Stimulated activated CD4-positive, alpha-beta T cell treated with anti-CD3 and anti-CD28 coated beads, Interleukin-4, amount 100 ng/mL, for 48 hours (primary cell): ENCODE measurements at regions not wholly inside any gene's neighbourhood (a gene's known extent, or its start where the extent isn't known, plus 50 kb on each side); places are given as distances from the start of the nearest gene placed in this dataset.

ENCODE experiments used
- DNase-seq, 2 donors: peaks; one replicate each; pipeline ENCODE4 v3.0.0-alpha.2; 2020; ENCODE audit warnings: low read depth in 2 of 2

- no peak for DNase-seq
Observed at GRCh38 chr2:18889565-18890332, 300.4 kb upstream of the NT5C1B start.

GRCh38 chr2:18885457-18885856, 296.1 kb upstream of the NT5C1B start:
- DNase-seq, result no peak

- no peak for DNase-seq
Observed at GRCh38 chr2:18883616-18884456, 294.5 kb upstream of the NT5C1B start.

GRCh38 chr2:18871430-18871829, 282.1 kb upstream of the NT5C1B start:
- no peak for DNase-seq

- no peak for DNase-seq
Observed at GRCh38 chr2:18870307-18870706, 280.9 kb upstream of the NT5C1B start.

GRCh38 chr2:18861951-18862350, 272.6 kb upstream of the NT5C1B start:
- DNase-seq, result no peak

GRCh38 chr2:18860179-18860578, 270.8 kb upstream of the NT5C1B start:
- DNase-seq, result no peak

GRCh38 chr2:18856765-18857164, 267.4 kb upstream of the NT5C1B start:
- no peak for DNase-seq

GRCh38 chr2:18855027-18855426, 265.7 kb upstream of the NT5C1B start:
- no peak for DNase-seq

GRCh38 chr2:18849841-18850578, 260.6 kb upstream of the NT5C1B start:
- DNase-seq, result no peak

- DNase-seq, result no peak
Observed at GRCh38 chr2:18848646-18849045, 259.3 kb upstream of the NT5C1B start.

GRCh38 chr2:18845854-18846445, 256.6 kb upstream of the NT5C1B start:
- DNase-seq, result no peak

- DNase-seq, result no peak
Observed at GRCh38 chr2:18842836-18843235, 253.5 kb upstream of the NT5C1B start.

- no peak for DNase-seq
Observed at GRCh38 chr2:18841248-18842150, 252.1 kb upstream of the NT5C1B start.

- DNase-seq, result no peak
Observed at GRCh38 chr2:18837240-18837639, 247.9 kb upstream of the NT5C1B start.

GRCh38 chr2:18836436-18836835, 247.1 kb upstream of the NT5C1B start:
- DNase-seq, result no peak

- no peak for DNase-seq
Observed at GRCh38 chr2:18835787-18836186, 246.4 kb upstream of the NT5C1B start.

GRCh38 chr2:18834341-18834740, 245.0 kb upstream of the NT5C1B start:
- no peak for DNase-seq

GRCh38 chr2:18833941-18834340, 244.6 kb upstream of the NT5C1B start:
- DNase-seq, result no peak

GRCh38 chr2:18831916-18832510, 242.6 kb upstream of the NT5C1B start:
- DNase-seq, result no peak

GRCh38 chr2:18830962-18831361, 241.6 kb upstream of the NT5C1B start:
- no peak for DNase-seq
